ENCODE measurements at regions not wholly inside any gene's neighbourhood (a gene's known extent, or its start where the extent isn't known, plus 50 kb on each side); places are given as distances from the start of the nearest gene placed in this dataset.

GRCh38 chr15:70523616-70524015 is 239.7 kb downstream of the UACA start:
- TF ChIP-seq MYC (IDR thresholded peaks at IDR 0.05; ENCODE audit: low read depth, low read length) (no peak), MAX (IDR thresholded peaks at IDR 0.05; ENCODE audit: low read depth, low read length) (no peak), POLR2A (IDR thresholded peaks at IDR 0.05; ENCODE audit: extremely low read depth, insufficient read length) (no peak), CTCF (IDR thresholded peaks at IDR 0.05; ENCODE audit: low read depth, low read length) (no peak)
- DNase-seq (ENCODE audit: low read depth) = no peak

GRCh38 chr15:70523192-70523591 is 240.2 kb downstream of the UACA start:
- H3K4me3 ChIP-seq (ENCODE audit: low read depth, low read length) = no peak overlapping the region
- no peak for TF ChIP-seq MYC (IDR thresholded peaks at IDR 0.05; ENCODE audit: low read depth, low read length)

More at GRCh38 chr15:70523616-70524015, 239.7 kb downstream of the UACA start:
- no peak overlapping the region for H3K4me3 ChIP-seq (ENCODE audit: low read depth, low read length)

GRCh38 chr15:70522323-70522966 is 240.9 kb downstream of the UACA start:
- TF ChIP-seq CTCF (IDR thresholded peaks at IDR 0.05; ENCODE audit: low read depth, low read length) = no peak
- DNase-seq (ENCODE audit: low read depth) = no peak
- no peak overlapping the region for H3K4me3 ChIP-seq (ENCODE audit: low read depth, low read length)

More at GRCh38 chr15:70523192-70523591, 240.2 kb downstream of the UACA start:
- no peak for DNase-seq (ENCODE audit: low read depth)

- no peak overlapping the region for H3K4me3 ChIP-seq (ENCODE audit: low read depth, low read length)
- no peak for TF ChIP-seq MYC (IDR thresholded peaks at IDR 0.05; ENCODE audit: low read depth, low read length)
- no peak for DNase-seq (ENCODE audit: low read depth)
Observed at GRCh38 chr15:70521576-70522322, 241.6 kb downstream of the UACA start.

GRCh38 chr15:70519616-70520015 is 243.7 kb downstream of the UACA start:
- TF ChIP-seq MYC (IDR thresholded peaks at IDR 0.05; ENCODE audit: low read depth, low read length) (no peak), MAX (IDR thresholded peaks at IDR 0.05; ENCODE audit: low read depth, low read length) (no peak), CTCF (IDR thresholded peaks at IDR 0.05; ENCODE audit: low read depth, low read length) (no peak), POLR2A (IDR thresholded peaks at IDR 0.05; ENCODE audit: extremely low read depth, insufficient read length) (no peak)
- H3K4me3 ChIP-seq (ENCODE audit: low read depth, low read length) = no peak overlapping the region
- DNase-seq (ENCODE audit: low read depth) = no peak

- DNase-seq (ENCODE audit: low read depth) = no peak
- no peak overlapping the region for H3K4me3 ChIP-seq (ENCODE audit: low read depth, low read length)
- TF ChIP-seq MYC (IDR thresholded peaks at IDR 0.05; ENCODE audit: low read depth, low read length) = no peak
- TF ChIP-seq POLR2A (IDR thresholded peaks at IDR 0.05; ENCODE audit: extremely low read depth, insufficient read length) = no peak
- TF ChIP-seq CTCF (IDR thresholded peaks at IDR 0.05; ENCODE audit: low read depth, low read length) = no peak
- TF ChIP-seq MAX (IDR thresholded peaks at IDR 0.05; ENCODE audit: low read depth, low read length) = no peak
Observed at GRCh38 chr15:70519004-70519365, 244.4 kb downstream of the UACA start.
